ENCODE measurements at regions not wholly inside any gene's neighbourhood (a gene's known extent, or its start where the extent isn't known, plus 50 kb on each side); places are given as distances from the start of the nearest gene placed in this dataset.

DNA sequence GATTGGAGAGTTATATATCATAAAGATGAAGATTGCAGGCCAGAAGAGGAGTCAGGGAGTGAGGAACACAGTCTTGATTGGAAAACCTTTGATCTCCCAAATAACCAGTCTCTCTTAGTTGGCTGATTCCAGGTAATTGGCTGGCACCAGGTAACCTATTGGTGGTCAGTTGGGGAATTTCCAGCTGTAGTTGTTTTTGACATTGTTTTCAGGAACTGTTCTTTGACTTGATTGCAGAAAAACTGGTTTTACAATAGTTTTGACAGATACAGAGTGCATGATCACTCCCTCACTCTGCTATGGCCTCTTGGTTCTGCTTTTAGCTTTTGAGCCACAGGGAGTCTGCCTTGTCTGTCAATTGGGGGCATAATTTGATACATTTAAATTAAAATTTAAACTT is 71.6 kb downstream of the ZNF641 start:
- peak overlapping the region in 1 of 4 donors; percentile 43 for H3K27ac ChIP-seq
- H3K4me3 ChIP-seq: no peak overlapping the region
- H3K9me3 ChIP-seq: no peaks in the 10 kb centered on the region
- no peaks in the 10 kb centered on the region for H3K36me3 ChIP-seq
- FAIRE-seq (no peak), DNase-seq (no peak), ATAC-seq (peak in 2 of 4 donors; percentile 32 to 81)
- intact Hi-C loops (cut with DNase I): no loop called here
- no peaks in the 10 kb centered on the region for H3K4me1 ChIP-seq
- TF ChIP-seq, protein P1, sequence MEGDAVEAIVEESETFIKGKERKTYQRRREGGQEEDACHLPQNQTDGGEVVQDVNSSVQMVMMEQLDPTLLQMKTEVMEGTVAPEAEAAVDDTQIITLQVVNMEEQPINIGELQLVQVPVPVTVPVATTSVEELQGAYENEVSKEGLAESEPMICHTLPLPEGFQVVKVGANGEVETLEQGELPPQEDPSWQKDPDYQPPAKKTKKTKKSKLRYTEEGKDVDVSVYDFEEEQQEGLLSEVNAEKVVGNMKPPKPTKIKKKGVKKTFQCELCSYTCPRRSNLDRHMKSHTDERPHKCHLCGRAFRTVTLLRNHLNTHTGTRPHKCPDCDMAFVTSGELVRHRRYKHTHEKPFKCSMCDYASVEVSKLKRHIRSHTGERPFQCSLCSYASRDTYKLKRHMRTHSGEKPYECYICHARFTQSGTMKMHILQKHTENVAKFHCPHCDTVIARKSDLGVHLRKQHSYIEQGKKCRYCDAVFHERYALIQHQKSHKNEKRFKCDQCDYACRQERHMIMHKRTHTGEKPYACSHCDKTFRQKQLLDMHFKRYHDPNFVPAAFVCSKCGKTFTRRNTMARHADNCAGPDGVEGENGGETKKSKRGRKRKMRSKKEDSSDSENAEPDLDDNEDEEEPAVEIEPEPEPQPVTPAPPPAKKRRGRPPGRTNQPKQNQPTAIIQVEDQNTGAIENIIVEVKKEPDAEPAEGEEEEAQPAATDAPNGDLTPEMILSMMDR (IDR thresholded peaks at IDR 0.05): no peak
- H3K27me3 ChIP-seq: no peaks in the 10 kb centered on the region

DNA sequence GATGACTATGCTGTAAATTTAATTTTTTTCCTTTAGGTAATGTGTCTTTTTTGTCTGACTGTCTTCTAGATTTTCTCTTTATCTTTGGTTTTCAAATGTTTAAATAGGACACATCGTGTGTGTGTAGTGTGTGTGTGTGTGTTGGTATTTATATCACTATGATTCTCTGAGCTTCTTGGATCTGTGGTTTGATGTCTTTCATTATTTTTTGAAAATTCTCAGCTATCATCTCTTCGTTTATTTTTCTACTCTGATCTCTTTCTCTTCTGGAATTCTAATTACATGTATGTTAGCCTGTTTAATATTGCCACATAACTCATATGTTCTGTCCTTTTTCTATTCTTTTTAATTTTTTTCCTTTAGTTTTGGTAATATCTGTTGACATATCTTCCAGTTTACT is 73.5 kb upstream of the OR10AD1 start:
- TF ChIP-seq, protein P1 (IDR thresholded peaks at IDR 0.05): no peak
- WGBS, 2 donors: 69 to 73% methylated on average over 2 of the region's 2 CpGs
- no peak for FAIRE-seq

DNA sequence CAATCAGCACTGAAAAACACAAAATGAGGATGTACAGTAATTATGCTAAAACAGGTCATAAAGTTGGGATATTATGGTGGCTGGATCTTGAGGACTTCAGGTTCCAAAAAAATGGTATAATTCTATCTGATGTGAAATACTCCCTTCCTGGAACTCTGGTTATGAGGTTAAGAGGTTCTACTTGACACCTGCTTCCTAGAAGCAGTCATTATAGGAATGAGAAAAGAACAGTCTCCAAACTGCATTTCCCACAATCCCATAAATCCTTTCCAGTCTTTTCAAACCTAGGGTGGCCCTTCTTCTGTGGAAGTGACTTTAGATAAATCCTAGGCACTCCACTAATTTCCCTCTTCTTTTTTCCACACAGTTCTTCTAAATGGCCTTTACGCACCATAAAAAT is 63.7 kb upstream of the OR10AD1 start:
- 96 to 100% methylated on average over 1 of the region's 1 CpG for WGBS, 2 donors
- intact Hi-C loops (cut with DNase I): no loop called here
- Histone ChIP-seq H3K27me3 (no peaks in the 10 kb centered on the region), H3K4me1 (no peaks in the 10 kb centered on the region), H3K4me3 (no peak overlapping the region), H3K36me3 (no peaks in the 10 kb centered on the region), H3K9me3 (no peaks in the 10 kb centered on the region), H3K27ac (no peak overlapping the region)
- TF ChIP-seq, protein P1 (IDR thresholded peaks at IDR 0.05): no peak
- FAIRE-seq: no peak
- ATAC-seq: no peak
- no peak for DNase-seq

More for the DNA sequence above, 73.5 kb upstream of the OR10AD1 start:
- Histone ChIP-seq H3K27ac (no peak overlapping the region), H3K4me3 (no peak overlapping the region), H3K36me3 (no peaks in the 10 kb centered on the region), H3K4me1 (no peaks in the 10 kb centered on the region), H3K27me3 (no peaks in the 10 kb centered on the region), H3K9me3 (no peaks in the 10 kb centered on the region)
- intact Hi-C loops (cut with DNase I): no loop called here
- DNase-seq: no peak
- no peak for ATAC-seq

DNA sequence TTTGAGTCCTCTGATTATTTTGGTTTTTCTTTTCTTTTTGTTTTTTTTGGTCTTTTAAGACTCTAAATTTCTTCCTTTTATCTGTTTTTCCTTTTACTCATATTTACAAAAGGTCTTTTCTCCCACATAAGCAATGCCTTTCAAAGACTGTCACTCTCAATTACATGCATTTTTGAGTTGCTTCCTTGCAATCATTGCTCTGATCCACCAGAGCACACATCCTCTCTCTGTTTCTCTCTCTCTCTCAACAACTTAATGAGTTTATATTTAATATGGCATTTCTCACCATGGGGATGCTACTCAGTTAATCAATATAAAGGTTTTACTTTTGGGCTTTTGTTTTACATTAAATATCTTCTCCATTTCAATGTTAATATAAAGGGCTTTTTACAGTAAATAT is 62.7 kb upstream of the OR10AD1 start:
- TF ChIP-seq, protein P1 (IDR thresholded peaks at IDR 0.05): no peak
- no peak overlapping the region for H3K4me3 ChIP-seq
- H3K4me1 ChIP-seq: no peaks in the 10 kb centered on the region
- no peaks in the 10 kb centered on the region for H3K36me3 ChIP-seq
- intact Hi-C loops (cut with DNase I): no loop called here
- ATAC-seq (no peak), FAIRE-seq (no peak), DNase-seq (no peak)
- H3K9me3 ChIP-seq: no peaks in the 10 kb centered on the region
- H3K27ac ChIP-seq: no peak overlapping the region
- no peaks in the 10 kb centered on the region for H3K27me3 ChIP-seq

DNA sequence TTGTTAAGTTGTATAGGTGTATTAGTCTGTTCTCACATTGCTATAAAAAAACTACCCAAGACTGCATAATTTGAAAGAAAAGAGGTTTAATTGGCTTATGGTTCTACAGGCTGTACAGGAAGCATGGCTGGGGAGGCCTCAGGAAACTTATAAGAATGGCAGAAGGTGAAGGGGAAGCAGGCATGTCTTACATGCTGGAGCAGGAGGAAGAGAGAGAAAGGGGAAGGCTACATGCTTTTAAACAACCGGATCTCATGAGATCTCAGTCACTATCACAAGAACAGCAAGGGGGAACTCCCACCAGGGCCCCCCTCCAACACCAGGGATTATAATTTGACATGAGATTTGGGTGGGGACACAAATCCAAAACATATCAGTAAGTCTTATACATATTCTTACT is 60.5 kb upstream of the OR10AD1 start:
- WGBS, 2 donors: 70 to 74% methylated on average over 1 of the region's 1 CpG
- DNase-seq (no peak), ATAC-seq (no peak), FAIRE-seq (no peak)
- Histone ChIP-seq H3K36me3 (no peaks in the 10 kb centered on the region), H3K4me3 (no peak overlapping the region), H3K27ac (no peak overlapping the region), H3K27me3 (no peaks in the 10 kb centered on the region), H3K9me3 (no peaks in the 10 kb centered on the region), H3K4me1 (no peaks in the 10 kb centered on the region)
- TF ChIP-seq, protein P1 (IDR thresholded peaks at IDR 0.05): no peak
- intact Hi-C loops (cut with DNase I): no loop called here

All from pancreas (tissue), 10 donors.